NK-92 (cell line): ENCODE measurements at regions not wholly inside any gene's neighbourhood (a gene's known extent, or its start where the extent isn't known, plus 50 kb on each side); places are given as distances from the start of the nearest gene placed in this dataset.
"Not testable (repeated sequence)": the region's sequence is repeated elsewhere in the genome, so short reads cannot be mapped to it uniquely, and the experiment has no call there.

Experiments
- DNase-seq: peaks from one replicate; lab custom pipeline; 2025; ENCODE audit not compliant: unreplicated experiment; lab: John Stamatoyannopoulos, UW

- no peak for DNase-seq
These were observed 286.8 kb downstream of the MYCN start for GRCh38 chr2:16226943-16227664.

- no peak for DNase-seq
These were observed 286.0 kb downstream of the MYCN start for GRCh38 chr2:16226381-16226780.

DNA sequence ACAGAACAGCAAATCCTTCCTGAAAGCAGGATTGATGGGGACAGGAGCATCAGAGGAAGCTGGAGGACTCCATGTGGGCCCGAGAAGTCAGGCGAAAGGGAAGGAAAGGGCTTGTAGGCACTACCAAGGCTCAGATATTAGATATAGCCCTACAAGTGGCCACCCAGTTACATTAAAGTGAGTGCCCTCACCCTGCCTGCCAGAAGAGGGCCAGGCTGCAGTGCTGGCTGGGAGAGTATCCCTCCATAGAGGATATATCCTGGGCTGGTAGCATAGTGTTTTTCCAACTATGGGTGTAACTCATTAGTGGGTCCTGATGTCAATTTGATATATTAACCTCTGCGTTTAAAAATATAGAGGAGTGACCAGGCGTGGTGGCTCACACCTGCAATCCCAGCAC is 285.2 kb downstream of the MYCN start:
- no peak for DNase-seq

- no peak for DNase-seq
These were observed 284.7 kb downstream of the MYCN start for GRCh38 chr2:16225071-16225470.

DNA sequence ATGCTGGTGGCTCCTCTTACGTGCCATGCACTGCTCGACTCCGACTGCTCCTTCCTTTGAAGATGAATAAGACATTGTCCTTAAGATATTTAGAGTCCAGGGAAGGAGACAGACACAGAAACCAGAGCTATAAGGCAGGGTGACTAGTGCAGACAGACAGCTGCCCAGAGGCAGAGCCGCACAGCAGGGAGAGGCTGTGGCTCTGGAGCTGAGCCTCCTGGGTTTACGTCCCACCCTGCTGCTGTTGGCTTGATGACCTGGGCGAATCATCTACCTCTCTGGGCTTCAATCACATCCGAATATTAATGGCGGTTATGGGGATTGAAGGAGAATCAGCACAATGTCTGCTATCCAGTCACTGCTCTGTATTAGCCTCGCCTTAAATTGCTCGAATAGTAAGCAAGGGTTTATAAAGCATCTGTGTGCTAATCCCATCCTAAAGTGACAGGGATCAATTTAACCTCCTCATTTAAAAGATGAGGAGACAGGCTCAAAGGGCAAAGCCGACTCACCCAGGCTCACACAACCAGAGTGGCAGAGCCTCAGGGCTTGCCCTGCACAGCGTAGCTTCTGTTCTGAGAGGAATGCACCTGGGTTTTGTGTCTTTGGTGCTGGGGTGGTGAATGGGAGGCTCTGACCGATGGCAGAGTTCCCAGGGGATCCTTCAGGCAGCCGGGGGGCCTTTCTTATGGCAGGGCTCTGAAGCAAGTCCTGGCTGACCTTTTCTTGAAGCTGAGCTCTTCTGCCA is 284.1 kb downstream of the MYCN start:
- no peak for DNase-seq

DNA sequence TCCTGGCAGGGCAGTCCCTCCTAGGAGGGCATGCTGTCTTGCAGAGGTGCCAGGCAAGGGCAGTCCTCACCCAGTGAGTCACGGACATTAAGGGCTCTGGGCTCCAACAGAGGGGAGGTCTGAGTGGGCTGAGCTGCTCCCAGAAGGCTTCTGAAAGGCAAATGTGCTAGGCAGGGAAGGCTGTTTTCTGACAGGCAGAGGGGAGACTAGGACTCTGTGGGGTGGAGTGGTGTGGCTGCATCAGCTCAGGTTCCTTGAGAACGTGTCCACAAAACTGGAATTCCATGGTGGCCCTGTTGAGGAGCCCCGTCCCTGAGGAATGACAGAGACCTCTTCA is 283.5 kb downstream of the MYCN start:
- DNase-seq: no peak

DNA sequence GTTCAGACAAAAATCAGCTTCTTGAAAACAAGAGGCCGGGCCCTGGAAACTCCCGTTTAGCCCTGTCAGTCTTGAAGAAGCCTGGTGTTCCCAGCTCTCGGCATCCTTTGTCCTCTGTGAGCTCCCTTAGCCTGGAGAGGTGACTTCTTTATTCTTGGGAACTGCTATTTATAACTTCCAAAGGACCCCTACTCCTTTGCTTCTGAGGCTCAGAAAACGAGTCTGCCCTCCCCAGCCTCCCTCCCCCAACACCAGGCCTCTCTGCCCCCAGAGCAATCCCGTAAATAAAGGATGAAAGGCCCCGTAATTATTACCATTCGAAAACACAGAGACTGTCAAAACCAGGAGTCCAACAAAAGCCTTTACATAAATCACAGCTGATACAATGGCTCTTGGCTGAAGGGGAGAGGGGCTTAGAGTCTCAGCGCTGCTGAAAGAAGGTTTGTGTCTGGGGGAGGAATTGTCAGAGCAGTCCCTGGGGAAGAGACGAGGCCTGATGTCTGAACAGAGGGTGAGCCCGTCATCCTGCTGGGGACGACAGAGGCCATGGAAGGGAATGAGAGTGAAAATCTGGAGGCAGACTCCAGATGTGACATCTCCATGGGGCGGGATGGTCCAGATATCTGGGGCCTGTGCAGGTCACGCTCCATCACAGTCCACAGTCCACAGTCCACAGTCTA is 283.0 kb downstream of the MYCN start:
- no peak for DNase-seq

DNA sequence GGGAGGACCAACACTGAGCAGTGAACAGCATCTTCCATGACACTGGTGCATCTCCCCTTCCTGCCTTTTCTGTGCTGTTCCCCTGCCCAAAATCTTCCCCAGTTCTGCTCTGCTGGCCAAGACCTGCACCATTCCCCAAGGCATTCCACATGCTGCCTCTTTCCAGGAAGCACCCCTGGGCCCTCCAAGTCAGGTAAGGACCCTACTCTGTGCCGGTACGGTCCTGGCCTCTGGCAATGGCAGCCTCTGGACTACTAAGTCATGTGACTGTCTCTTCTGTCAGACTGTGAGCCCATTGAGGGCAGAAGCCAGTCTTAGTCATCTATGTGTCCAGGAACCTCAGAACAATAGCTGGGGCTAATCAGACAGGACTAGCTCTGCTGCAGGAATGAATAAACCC is 282.0 kb downstream of the MYCN start:
- no peak for DNase-seq

- no peak for DNase-seq
These were observed 281.2 kb downstream of the MYCN start for GRCh38 chr2:16221461-16222010.

DNA sequence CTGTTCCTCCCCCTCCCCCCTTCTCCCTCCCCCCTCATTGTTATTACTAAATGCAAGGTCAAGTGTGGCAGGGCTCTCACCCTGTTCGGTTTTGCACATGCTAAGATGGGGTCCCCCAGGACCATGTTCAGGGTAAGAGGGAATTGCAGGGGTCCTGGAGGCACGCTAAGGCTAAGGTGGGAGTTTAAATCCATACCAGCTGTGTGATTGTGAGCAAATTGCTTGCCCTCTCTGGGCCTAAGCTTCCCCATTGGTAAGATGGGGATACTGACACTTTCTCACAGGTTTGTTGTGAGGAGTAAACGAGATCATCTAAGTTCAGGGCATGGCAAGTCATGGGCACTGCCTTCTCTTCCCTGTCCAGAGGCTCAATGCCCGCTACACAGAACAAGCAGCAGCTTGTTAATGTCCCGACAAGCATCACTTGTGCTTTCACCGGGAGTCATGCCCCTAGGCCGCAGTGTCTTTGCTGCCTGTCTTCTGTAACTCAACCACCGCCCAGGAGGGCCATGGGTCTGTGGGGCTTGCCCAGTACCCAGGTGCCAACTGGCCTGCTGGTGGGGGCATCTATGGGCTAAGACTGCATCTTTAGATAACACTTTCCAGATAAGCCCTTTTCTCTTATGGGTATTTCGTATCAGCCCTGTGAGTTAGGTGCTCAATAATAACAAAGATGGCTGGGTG is 279.1 kb downstream of the MYCN start:
- no peak for DNase-seq

GRCh38 chr2:16218625-16219024 is 278.3 kb downstream of the MYCN start:
- no peak for DNase-seq

DNA sequence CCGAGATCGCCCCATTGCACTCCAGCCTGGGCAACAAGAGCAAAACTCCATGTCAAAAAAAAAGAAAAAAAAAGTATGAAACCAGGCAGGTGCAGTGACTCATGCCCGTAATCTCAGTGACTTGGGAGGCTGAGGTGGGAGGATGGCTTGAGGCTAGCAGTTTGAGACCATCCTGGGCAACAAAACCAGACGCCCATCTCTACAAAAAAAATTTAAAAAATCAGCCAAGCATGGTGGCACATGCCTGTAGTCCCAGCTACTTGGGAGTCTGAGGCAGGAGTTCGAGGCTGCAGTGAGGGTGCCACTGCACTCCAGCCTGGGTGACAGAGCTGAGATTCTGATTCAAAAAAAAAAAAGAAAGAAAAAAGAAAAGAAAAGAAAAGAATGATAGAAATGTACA is 277.8 kb downstream of the MYCN start:
- DNase-seq: no peak

DNA sequence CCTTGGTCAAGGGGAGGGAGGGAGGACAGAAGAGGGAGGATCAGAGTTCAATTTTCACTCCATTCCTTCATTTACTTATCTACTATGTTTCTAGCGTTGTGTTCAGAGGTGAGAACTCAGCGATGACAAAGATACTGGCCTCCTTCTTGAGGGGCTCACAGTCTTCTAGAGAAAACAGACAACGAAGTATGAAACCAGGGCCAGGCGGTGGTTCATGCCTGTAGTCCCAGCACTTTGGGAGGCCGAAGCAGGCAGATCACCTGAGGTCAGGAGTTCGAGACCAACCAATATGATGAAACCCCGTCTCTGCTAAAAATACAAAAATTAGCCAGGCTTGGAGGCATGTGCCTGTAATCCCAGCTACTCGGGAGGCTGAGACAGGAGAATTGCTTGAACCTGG is 277.4 kb downstream of the MYCN start:
- not testable (repeated sequence) for DNase-seq

DNA sequence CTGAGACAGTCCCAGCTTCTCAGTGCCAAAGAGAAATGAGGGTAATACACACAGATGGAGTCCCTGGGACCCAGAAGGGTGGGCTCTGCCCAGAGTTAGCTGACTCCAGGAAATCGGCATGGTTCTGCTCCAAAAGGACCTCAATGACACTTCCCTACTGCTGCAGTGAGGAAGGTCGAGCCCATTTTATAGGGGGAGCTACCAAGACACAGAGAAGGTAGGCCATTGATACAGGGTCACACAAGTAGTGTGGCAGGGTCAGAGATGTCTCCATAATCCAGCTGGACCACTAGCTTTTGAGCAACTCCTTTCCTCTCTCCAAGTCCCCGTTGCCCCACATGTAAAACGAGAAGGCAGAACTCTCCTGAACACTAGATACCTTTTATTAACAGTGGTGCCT is 276.9 kb downstream of the MYCN start:
- DNase-seq: no peak

DNA sequence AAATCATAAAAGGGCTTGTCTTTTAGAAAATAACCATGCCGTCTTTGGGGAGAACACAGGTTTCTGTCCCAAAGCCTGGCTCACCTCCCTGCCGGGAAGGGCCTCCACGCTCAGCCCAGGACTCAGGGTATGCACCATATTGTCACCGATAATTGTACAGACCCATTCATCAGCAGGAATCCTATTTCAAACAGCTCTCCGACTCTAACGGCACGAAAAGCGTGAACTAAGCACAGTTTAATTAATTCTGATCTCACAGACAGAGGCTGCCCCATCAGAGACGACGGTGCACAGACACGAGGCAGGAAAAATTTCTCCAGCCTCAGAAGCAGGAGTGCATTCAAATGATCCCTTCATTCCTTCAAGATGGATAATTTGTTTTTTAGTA is 276.2 kb downstream of the MYCN start:
- no peak for DNase-seq

- no peak for DNase-seq
These were observed 275.7 kb downstream of the MYCN start for GRCh38 chr2:16215902-16216557.

GRCh38 chr2:16214861-16215260 is 274.5 kb downstream of the MYCN start:
- no peak for DNase-seq

DNA sequence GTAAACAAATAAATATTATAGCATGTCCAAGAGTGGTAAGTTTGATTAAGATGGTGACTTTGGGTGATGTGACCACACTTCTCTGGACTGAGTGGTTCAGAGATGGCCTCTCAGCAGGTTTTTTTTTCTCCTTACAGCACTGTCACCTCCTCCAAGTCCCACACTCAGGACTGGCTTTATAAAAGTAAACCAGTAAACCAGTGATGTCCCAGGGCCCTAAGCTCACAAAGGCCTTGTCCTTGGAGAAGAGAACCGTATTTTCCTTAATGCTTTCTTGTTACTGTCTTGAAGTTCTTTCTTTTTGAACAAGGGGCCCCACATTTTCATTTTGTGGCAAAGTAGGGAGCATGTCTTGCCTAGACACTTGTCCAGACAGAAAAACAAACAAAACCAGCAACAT is 274.0 kb downstream of the MYCN start:
- no peak for DNase-seq

DNA sequence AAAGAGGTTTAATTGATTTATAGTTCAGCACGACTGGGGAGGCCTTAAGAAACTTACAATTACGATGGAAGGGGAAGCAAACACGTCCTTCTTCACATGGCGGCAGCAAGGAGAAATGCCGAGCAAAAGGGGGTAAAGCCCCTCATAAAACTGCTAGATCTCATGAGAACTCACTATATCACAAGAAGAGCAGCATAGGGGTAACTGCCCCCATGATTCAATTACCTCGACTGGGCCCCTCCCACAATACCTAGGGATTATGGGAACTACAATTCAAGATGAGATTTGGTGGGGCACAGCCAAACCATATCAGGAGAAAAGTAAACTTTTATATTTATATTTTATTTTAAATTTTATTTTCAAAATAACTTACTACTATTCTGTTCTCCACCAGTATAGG is 272.0 kb downstream of the MYCN start:
- no peak for DNase-seq

DNA sequence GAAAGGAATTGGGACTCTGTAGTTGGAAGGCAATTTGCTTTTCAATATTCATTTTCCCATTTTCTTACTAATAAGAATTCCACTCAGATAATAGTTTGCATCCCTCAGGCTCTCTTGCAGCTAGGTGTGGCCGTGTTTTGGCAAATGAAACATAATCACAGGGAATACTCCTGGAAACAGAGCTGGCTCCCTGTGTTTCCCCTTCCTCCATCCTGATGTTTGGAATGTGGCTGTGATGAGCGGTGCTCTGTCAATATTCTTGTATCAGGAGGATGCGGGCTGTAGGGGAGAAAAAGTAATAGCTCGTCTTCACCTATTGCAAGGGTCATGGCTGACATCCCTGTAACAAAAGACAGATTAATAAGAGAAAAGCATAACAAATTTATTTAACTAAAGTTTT is 271.0 kb downstream of the MYCN start:
- DNase-seq: no peak

GRCh38 chr2:16210841-16211240 is 270.5 kb downstream of the MYCN start:
- no peak for DNase-seq
